AG10803 (cell line): ENCODE measurements at regions not wholly inside any gene's neighbourhood (a gene's known extent, or its start where the extent isn't known, plus 50 kb on each side); places are given as distances from the start of the nearest gene placed in this dataset.

Experiments used
- DNase-seq: peaks from one replicate; pipeline ENCODE4 v3.0.0; 2010; ENCODE audit warnings: low read depth
- H3K4me3 ChIP-seq: 2 replicates; pipeline ENCODE4 v1.5.1; 2011; ENCODE audit warnings: mild to moderate bottlenecking, low read length, control low read depth
- CTCF ChIP-seq: conservative IDR thresholded peaks from 2 replicates; pipeline ENCODE4 v1.5.1; 2011; ENCODE audit warnings: mild to moderate bottlenecking, low read length, control low read depth, inconsistent platforms

GRCh38 chr7:17620566-17620965 is 319.7 kb downstream of the SNX13 start:
- no peak overlapping the region for H3K4me3 ChIP-seq
- no peak for TF ChIP-seq CTCF

GRCh38 chr7:17622451-17622850 is 317.8 kb downstream of the SNX13 start:
- no peak for TF ChIP-seq CTCF
- H3K4me3 ChIP-seq = no peak overlapping the region
- no peak for DNase-seq

More at GRCh38 chr7:17620566-17620965, 319.7 kb downstream of the SNX13 start:
- no peak for DNase-seq

- no peak overlapping the region for H3K4me3 ChIP-seq
- TF ChIP-seq CTCF = no peak
- DNase-seq = peak; percentile 12
Observed at GRCh38 chr7:17623546-17624185, 316.6 kb downstream of the SNX13 start.

GRCh38 chr7:17624379-17624778 is 315.9 kb downstream of the SNX13 start:
- TF ChIP-seq CTCF = no peak
- H3K4me3 ChIP-seq = no peak overlapping the region
- DNase-seq = no peak

GRCh38 chr7:17625043-17625442 is 315.3 kb downstream of the SNX13 start:
- peak; percentile 75 for DNase-seq
- no peak for TF ChIP-seq CTCF
- no peak overlapping the region for H3K4me3 ChIP-seq

GRCh38 chr7:17626235-17626634 is 314.1 kb downstream of the SNX13 start:
- TF ChIP-seq CTCF = no peak
- no peak overlapping the region for H3K4me3 ChIP-seq
- DNase-seq = no peak

- no peak for TF ChIP-seq CTCF
- H3K4me3 ChIP-seq = no peak overlapping the region
- DNase-seq = no peak
Observed at GRCh38 chr7:17631061-17631460, 309.2 kb downstream of the SNX13 start.
